Ascending aorta (tissue), 2 donors: ENCODE measurements at regions not wholly inside any gene's neighbourhood (a gene's known extent, or its start where the extent isn't known, plus 50 kb on each side); places are given as distances from the start of the nearest gene placed in this dataset.
A peak's percentile ranks its signal among the peaks of the same experiment; 100 is the strongest.

Experiments
- DNase-seq, 2 donors: peaks; one replicate each; pipeline ENCODE4 v3.0.0-alpha.2; 2019; ENCODE audit warnings: low spot score in 2 of 2
- H3K27ac ChIP-seq, 2 donors: fragments of 200-600 bp; sonication (generic); one replicate each; pipeline ENCODE4 v1.5.1; 2016 to 2017; ENCODE audit warnings: mild to moderate bottlenecking in 1 of 2
- H3K27me3 ChIP-seq: fragments of 200-600 bp; sonication (generic); one replicate; pipeline ENCODE4 v1.5.1; 2017
- H3K36me3 ChIP-seq, 2 donors: fragments of 200-600 bp; sonication (generic); one replicate each; pipeline ENCODE4 v1.5.1; 2016
- H3K4me1 ChIP-seq, 2 donors: fragments of 200-600 bp; sonication (generic); one replicate each; pipeline ENCODE4 v1.5.1; 2016 to 2017; ENCODE audit warnings: mild to moderate bottlenecking in 1 of 2
- H3K4me3 ChIP-seq, 2 donors: fragments of 200-600 bp; sonication (generic); one replicate each; pipeline ENCODE4 v1.5.1; 2016 to 2017; ENCODE audit warnings: mild to moderate bottlenecking in 1 of 2
- H3K9me3 ChIP-seq, 2 donors: fragments of 200-600 bp; sonication (generic); one replicate each; pipeline ENCODE4 v1.5.1; 2016
- CTCF ChIP-seq, 3 experiments: fragments of 200-600 bp in 2 of 3; fragments of 450-650 bp in 1 of 3; sonication (generic) in 2 of 3; IDR thresholded peaks; one replicate each; pipeline ENCODE4 v1.5.1; 2016 to 2019; ENCODE audit warnings: antibody characterized with exemption in 3 of 3, mild to moderate bottlenecking in 1 of 3, moderate library complexity in 1 of 3
- intact Hi-C: fragments of 100-400 bp; cut with DNase I; formaldehyde crosslinking; loops from one replicate; pipeline ENCODE4 v1.15.1; 2023

GRCh38 chr2:187834787-187835186 lies 280.6 kb upstream of the TFPI start:
- Histone ChIP-seq H3K9me3 (no peaks in the 10 kb centered on the region), H3K4me3 (no peak overlapping the region), H3K27ac (no peak overlapping the region), H3K36me3 (no peaks in the 10 kb centered on the region), H3K4me1 (no peaks in the 10 kb centered on the region), H3K27me3 (no peaks in the 10 kb centered on the region)
- intact Hi-C loops = no loop called here
- no peak for DNase-seq
- TF ChIP-seq CTCF (IDR thresholded peaks at IDR 0.05) = no peak

- TF ChIP-seq CTCF (IDR thresholded peaks at IDR 0.05) = no peak
- Histone ChIP-seq H3K27me3 (no peaks in the 10 kb centered on the region), H3K9me3 (no peaks in the 10 kb centered on the region), H3K36me3 (no peaks in the 10 kb centered on the region), H3K4me1 (peaks cover 0 to 4% of the 10 kb centered on the region in 2 donors), H3K27ac (no peak overlapping the region), H3K4me3 (no peak overlapping the region)
- DNase-seq = no peak
- intact Hi-C loops = no loop called here
Observed at GRCh38 chr2:187838690-187839089, 284.5 kb upstream of the TFPI start.

- Histone ChIP-seq H3K36me3 (no peaks in the 10 kb centered on the region), H3K27ac (no peak overlapping the region), H3K9me3 (no peaks in the 10 kb centered on the region), H3K4me3 (no peak overlapping the region), H3K4me1 (peaks cover 0 to 4% of the 10 kb centered on the region in 2 donors), H3K27me3 (no peaks in the 10 kb centered on the region)
- no peak for DNase-seq
- no peak for TF ChIP-seq CTCF (IDR thresholded peaks at IDR 0.05)
- intact Hi-C loops = no loop called here
Observed at GRCh38 chr2:187842315-187842714, 288.1 kb upstream of the TFPI start.

GRCh38 chr2:187842978-187843847 lies 289.0 kb upstream of the TFPI start:
- H3K4me3 ChIP-seq = no peak overlapping the region
- intact Hi-C loops = loop anchor here (1.0 kb wide), 2 partner anchors 262 to 343 kb away; no protein-coding TSS in a partner anchor
- no peaks in the 10 kb centered on the region for H3K27me3 ChIP-seq
- H3K36me3 ChIP-seq = no peaks in the 10 kb centered on the region
- H3K4me1 ChIP-seq = peaks cover 0 to 4% of the 10 kb centered on the region in 2 donors
- H3K27ac ChIP-seq = peak overlapping the region in 1 of 2 donors; percentile 52
- no peaks in the 10 kb centered on the region for H3K9me3 ChIP-seq
- TF ChIP-seq CTCF (IDR thresholded peaks at IDR 0.05) = peak; percentile 57 to 65 (median 58)
- no peak for DNase-seq

GRCh38 chr2:187847245-187848208 lies 293.3 kb upstream of the TFPI start:
- H3K27ac ChIP-seq = no peak overlapping the region
- no peaks in the 10 kb centered on the region for H3K27me3 ChIP-seq
- intact Hi-C loops = loop anchor here (5.0 kb wide), 1 partner anchor 660 kb away; no protein-coding TSS in a partner anchor
- H3K4me1 ChIP-seq = peaks cover 0 to 3% of the 10 kb centered on the region in 2 donors
- DNase-seq = no peak
- no peaks in the 10 kb centered on the region for H3K9me3 ChIP-seq
- no peak overlapping the region for H3K4me3 ChIP-seq
- H3K36me3 ChIP-seq = no peaks in the 10 kb centered on the region
- no peak for TF ChIP-seq CTCF (IDR thresholded peaks at IDR 0.05)
